HCEC 1CT (cell line): ENCODE measurements at regions not wholly inside any gene's neighbourhood (a gene's known extent, or its start where the extent isn't known, plus 50 kb on each side); places are given as distances from the start of the nearest gene placed in this dataset.
"Not testable (repeated sequence)": the region's sequence is repeated elsewhere in the genome, so short reads cannot be mapped to it uniquely, and the experiment has no call there.

ENCODE experiments used
- DNase-seq: peaks from one replicate; pipeline ENCODE4 v3.0.0-alpha.2; 2017

DNA sequence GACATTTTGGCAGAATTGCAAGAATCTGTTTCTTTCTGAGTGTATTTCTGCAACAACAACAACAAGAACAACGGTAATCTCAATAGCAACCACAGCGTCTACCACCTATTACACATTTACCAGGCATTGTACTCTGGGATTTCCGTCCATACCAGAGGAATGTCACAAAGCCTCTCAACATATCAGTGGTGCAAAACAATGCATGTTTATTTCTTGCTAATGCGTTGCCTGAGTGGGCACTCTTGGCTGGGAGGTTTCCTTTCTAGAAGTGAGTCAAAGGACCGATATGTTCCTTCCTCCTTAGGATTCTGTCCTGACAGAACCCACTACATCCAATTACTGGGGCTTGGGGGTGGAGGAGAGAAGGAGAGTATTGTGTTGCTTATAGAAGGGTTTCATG lies 585.6 kb downstream of the TSN start:
- no peak for DNase-seq

DNA sequence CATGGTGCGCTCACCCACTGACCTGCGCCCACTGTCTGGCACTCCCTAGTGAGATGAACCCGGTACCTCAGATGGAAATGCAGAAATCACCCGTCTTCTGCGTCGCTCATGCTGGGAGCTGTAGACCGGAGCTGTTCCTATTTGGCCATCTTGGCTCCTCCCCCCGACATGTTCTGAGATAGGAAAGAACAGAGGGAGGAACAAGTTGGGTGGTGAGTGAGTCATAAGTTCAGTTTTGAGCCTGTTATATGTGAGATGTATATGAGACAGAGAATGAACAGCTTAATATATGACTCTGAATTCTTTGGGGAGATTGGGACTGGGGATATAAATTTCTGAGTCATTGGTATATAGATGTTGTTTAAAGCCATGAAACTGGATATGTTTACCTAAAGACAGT lies 596.7 kb downstream of the TSN start:
- DNase-seq: not testable (repeated sequence)

DNA sequence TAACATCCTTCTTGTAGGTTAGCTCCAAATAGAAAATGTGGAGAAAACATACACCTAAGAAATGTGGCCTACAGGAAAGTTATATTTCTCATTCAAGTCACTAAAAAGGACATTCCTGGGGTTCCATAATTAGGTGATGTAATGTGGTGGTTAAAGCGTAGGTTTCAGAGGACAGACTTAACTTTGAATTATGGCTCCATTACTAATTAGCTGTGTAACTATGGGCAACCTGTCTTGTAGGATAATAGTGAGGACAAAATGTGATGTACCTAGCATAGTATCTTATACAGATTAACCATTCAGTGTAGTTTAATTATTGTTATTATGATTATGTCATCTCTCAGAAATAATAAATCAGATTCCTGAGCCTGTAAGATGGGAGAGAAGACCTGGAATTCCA lies 602.5 kb downstream of the TSN start:
- no peak for DNase-seq

DNA sequence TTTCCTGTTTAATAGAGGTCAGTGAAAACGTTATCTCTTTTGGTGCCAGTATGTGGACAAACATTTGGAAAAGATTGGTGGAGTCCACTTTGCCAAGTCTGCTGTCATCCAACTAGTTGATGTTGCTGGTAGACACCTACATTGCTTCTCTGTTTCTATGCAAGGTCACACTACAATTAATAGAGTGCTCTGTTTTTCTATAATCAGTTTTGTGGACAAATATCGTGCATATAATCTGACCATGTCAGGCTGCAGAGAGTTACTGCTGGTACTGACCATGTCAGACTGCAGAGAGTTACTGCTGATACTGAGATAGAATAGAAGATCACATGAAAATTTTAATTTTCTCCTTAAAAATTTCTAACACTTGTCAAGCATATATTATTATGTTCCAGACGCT lies 603.3 kb downstream of the TSN start:
- DNase-seq: no peak

DNA sequence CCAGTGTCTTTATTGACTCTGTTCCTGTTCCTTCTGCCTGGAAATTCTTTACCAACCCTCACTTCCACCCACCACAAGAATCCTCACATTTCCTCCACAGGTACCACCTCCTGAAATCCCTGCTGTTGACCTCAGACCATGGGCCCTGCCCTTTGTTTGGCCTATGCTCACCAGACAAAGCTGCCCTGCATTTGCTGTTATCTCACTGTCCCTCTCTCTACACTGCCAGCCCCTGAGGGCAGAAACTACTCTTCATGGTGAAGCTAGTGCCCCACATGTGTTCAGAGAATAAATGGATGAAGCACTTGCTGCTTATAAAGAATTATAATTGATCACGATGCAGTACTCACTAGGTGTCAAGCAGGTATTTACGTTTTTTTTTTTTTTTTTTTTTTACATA lies 608.4 kb downstream of the TSN start:
- DNase-seq: no peak

DNA sequence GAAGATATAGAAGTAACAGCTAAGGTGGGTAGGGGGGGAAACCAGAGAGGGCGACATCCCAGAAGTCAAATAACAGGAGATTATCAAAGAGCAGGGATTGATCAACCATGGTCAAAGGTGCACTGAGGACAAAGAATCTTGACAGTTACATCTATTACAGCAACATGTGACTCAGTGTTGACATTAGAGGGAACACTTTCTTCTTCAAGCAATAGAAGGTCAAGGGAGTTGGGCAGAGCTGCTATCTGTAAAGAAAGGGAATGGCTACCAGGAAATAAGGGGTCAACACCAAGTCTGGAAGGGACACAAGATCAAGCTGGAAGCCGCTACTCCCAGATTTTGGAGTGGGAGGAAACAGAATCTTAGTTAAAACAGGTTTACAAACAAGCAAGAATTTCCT lies 611.0 kb downstream of the TSN start:
- DNase-seq: no peak

DNA sequence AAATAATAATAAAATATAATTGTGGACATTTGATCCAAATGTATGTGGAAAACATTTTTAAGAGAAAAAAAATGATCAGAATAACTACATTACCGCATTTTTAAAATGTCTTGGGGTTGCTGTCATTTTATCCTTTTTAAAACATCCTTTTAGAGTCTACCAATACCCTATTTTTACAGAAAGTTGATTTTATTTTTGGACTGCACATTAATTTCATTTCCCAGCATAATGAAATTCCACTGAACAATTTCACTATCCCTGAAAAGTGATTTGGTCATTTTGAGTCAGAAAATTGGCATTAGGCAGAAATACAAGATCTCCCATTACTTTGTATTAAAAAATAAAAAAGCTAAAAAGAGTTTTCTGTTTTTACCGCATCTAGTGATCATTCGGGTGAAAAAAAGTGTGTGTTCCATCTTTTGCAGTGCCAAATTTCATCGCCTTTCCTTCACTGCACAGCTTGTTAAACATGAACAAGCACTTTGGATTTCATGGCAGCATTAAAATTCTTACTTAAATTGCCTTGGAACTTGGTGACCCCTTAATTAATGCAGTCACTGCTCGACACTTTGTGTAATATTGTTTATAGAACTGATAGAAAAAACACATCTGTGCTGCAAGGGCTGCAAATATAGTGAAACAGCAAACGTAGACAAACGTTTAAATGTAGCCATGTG lies 611.7 kb downstream of the TSN start:
- DNase-seq: no peak

DNA sequence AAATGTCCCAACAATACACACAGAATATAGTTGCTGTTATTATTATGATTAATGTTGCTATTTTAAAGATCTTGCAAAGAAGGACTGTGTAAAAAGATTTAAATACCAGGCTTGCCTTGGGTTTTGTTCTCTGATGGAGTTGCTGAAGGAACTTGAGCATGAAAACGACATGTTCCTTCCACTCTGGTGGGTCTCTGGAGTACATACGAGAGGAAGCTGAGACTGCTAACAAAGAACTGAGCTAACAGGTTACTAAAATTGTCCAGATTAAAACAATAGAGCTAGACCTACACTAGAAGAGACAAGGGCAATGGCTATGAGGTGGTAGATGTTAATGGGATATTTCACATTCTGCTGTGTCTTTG lies 612.2 kb downstream of the TSN start:
- no peak for DNase-seq

DNA sequence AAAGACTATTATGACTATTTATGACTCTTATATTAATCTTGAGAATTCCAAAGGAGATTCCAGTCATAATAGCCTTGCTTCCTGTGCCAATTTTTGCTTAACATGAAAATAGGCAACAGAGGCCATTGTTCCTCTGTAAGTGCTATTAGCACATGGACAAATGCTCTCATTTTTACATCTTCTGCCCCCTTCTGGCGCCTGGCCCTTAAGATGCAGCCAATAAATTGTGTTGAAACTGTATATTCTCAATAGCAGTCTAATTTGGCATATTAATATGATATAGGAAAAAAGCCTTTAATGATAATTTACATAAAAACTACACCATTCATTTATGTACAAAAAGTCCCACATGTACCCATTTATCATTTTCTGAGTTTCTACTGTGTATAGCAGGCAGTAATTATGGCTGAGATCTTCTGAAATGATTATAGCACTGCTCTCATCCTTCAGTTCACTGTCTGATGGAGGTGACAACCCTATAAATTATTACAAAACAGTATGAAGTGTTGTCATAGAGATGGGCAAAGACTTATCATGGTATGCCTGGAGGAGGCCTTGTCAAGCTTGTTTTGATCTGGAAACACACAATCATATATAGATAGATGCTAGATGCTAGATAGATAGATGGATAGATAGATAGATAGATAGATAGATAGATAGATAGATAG lies 613.3 kb downstream of the TSN start:
- no peak for DNase-seq

DNA sequence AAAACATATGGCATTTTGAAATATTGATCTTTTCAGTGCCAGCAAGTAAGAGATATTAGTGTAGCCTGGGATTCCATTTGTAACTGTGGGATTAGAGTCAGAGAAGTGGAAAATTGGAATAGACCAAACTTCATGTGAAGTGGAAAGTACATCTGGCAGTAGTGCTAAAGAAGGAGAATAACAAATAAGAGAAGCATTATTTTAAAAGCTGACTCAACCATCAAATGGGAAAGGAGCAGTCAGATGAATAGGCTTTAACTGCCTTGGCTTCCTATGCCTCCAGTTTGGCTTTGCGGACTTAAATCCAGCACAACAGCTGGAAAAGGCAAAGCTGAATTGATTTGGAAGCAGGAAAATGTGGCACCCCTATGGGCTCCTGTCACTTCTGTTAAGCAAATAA lies 623.1 kb downstream of the TSN start:
- no peak for DNase-seq

DNA sequence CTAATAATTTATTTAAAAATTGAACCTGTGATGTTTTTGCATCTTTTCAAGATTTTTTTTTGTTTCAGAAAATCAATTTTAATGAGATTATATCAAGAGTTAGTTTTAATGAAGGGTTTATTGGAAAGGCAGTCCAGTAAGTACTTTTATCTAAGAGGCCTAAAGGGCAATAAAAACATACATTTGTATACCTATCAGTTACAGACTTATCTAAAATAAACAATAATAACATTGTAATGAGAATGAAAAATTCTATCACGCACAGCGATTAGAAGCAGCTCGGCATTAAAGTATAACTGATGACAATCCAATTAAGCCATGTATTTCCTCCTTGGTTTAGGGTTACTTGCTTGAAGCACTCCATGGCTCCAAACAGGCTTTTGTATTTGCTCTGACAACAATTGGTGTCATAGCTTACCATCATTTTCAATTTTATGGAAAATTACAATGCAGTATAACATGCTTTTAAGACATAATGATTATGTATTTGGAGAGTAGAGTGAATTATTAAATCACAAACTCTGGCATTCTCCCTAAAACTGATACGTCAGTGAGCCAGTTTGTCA lies 629.4 kb downstream of the TSN start:
- DNase-seq: no peak

DNA sequence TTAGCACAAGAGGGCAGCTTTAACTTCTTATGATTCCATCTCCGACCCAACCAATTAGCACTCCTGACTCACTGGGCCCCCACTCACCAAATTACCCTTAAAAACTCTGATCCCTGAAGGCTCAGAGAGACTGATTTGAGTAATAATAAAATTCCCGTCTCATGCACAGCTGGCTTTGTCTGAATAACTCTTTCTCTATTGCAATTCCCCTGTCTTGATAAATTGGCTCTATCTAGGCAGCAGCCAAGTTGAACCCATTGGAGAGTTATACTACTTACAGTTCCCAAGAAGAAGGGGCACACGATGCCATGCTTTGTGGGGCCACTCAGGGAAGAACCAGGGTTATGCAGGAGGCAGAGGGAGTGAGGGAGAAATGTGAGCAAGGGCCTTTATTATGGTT lies 632.8 kb downstream of the TSN start:
- DNase-seq: no peak

DNA sequence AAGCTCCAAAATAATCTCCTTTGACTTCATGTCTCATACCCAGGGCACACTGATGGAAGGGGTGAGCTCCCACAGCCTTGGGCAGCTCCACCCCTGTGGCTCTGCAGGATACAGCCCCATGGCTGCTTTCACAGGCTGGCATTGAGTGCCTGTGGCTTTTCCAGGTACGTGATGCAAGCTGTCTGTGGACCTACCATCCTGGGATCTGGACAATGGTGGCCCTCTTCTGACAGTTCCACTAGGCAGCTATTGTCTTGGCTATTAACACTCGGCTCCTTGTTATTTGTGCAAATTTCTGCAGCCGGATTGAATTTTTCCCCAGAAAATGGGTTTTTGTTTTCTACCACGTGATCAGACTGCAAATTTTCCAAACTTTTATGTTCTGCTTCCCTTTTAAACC lies 634.2 kb downstream of the TSN start:
- no peak for DNase-seq

DNA sequence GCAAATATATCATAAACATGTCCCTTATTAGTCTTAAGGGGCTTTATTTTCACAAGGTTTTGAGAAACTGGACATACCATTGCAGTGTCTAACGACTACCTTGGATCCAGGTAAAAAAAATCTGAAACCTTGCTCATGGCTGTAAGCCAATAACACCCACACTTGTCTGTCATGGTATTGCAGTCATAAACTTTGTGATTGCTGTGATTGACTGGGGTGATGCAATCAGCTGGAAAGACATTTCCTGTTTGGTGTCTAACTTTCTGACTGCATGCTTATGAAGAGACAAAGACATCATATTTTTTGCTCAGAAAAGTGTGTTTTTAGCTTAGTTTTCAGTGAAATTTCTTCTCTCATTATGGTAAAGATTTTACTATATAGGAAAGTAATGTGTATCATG lies 635.0 kb downstream of the TSN start:
- no peak for DNase-seq

DNA sequence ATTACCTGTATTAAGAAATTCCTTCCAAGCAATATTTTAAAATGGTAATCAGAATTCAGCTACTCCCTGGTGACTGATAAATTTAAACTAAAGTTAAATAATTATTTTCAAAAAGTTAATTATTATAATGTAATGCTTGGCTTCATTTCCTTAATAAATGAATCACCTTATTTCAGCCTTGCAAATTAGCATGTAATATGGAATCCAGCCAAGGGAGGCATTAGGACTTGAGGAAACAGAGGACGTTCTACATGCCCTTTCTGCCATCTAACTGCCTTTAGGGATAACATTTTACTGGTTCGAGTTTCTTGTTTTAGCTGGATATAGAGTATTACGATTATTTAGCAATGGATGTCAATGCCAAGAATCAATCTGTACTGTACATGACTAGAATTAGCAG lies 636.3 kb downstream of the TSN start:
- DNase-seq: no peak

DNA sequence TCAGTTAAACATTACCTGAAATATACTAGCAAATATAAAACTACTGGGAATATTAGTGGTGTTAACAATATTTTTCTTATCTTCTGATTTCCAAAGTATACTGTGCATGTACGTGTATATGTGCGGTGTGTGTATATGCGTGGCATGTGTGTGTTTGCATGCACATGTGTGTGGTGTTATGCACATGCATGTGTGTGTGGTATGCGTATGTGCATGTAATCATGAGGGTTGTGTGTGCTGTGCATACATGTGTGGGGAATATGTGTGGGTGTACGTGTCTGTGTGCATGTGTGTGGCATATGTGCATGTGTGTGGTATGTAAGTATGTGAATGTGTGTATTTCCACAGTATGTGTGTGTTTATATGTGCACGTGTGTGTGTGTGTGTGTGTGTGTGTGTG lies 640.2 kb downstream of the TSN start:
- no peak for DNase-seq

DNA sequence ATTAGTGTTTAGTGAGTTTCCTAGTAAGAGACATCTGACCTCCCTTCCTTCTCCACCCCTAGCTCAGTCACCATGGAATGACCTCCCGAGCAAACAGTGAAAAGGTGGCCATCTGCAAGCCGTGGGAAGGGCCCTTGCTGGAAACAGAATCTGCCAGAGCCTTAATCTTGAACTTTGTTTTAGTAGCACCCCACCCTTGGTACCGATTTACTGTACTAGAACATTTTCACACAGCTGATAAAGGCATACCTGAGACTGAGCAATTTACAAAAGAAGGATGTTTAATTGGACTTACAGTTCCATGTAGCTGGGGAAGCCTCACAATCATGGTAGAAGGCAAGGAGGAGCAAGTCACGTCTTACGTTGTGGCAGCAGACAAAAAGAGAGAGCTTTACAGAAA lies 655.8 kb downstream of the TSN start:
- no peak for DNase-seq

DNA sequence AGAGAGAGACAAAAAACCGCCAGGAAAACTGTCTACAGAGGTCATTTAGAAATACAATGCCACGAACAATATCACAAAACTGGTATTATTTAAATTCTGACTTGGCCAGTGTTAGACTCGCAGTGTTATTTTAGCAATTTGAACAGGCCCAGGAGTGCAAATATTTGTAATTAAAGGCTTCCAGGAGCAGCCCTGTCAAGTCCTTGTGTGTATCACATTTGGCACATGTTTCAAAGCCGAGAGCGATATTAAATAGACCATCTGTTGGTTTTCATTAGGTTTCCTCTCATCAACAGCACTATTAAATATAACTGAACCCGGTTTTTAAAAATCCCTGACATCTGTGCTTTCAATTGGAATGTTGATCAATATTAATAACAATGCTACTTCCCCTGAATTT lies 656.9 kb downstream of the TSN start:
- DNase-seq: no peak

DNA sequence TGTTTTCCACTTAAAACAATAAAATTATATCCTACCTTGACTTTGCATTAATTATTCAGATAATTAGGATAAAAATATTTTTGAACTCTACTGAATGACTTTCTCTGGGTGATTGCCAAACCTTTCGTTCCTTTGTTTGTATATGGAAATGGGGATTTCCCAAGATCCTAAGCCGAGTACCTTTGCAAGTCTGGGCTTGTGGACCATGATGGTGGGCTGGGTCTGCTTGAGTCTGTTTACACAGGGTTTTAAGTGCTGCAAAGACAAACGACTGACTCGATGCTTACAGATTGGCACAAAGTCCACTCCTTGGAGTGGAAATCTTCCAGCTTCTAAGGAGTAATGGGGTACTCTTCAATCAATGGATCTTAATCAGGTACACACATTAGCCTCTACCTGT lies 659.5 kb downstream of the TSN start:
- DNase-seq: no peak

DNA sequence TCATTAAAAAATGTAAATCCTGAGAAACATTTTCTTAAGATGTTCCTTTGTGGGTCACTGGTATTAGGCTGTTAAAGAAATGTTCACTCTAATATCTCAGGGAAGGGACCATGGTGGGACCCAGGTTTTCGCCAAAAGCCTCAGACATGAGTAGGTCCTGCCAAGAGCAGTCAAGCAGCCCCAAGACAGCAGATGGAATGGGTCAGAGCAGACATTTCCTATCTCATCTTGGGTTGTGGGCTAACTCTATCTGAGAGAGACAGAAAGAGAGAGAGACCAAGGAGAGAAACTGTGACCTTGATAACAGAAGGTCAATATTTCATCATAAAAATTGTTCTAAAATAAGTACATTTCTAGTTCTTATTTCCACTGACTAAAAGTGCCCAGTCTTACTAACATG lies 661.7 kb downstream of the TSN start:
- DNase-seq: no peak

DNA sequence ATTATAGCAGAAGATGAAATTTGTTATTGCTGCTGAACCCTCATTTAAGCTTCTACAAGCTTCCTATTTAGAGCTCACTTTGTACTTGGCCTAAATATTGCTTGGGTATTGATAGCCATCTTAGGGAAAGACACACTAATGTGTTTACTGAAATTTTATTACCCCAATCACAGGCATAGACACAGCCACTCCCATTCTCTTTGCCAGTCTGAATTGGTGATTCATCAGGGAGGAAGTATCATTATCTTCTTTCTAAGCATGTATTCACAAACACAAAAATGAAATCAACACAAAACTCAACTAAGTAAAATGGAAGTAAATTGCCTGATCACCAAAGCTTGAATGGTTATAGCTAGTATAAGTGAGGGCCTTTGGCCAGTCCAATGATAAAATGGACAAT lies 666.3 kb downstream of the TSN start:
- DNase-seq: no peak

DNA sequence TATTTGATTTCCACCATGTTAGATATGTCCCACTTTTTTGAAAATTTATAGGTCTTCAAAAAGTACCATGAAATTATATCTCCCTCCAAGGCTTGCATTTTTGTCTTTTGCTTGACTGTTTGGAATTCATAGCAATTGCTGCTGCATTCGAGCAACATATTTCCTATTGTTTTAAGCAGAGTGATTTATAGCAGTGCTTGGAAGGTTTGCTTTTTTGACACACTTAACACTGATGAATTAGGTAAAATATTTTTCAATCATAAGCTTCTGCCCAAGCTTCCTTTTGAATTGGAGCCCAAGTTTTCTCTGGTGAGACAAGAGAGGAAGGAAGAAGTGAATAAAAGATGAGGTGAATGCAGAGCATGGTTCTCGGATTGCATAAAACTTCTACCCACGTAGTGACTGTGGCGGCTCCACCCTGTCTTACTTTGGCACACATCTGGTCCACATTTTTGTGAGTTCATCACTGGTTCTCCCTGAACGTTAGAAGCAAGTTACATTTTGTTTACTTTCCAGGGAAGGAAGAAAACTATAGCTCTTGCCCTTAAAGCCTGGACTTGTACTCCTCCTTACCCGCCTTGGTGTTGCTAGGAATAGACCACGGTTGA lies 667.0 kb downstream of the TSN start:
- DNase-seq: no peak

DNA sequence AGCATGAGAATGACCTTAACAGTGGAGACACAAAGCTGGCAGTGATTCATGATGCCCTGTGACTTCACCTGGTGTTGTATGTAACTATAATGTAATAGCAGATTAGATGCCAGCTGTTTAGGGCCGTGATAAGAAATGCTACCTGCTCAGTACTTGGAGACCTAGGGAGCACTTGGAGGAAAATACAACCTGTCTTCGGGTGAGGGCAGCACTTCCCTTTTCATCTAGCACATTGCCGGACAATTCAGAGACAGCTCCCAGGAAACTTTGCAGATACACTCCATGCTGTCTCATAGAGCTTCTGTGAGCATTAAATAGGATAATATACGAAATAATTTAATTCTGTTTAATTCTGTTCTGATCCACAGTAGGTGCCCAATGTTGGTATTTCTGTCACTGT lies 668.5 kb downstream of the TSN start:
- no peak for DNase-seq

DNA sequence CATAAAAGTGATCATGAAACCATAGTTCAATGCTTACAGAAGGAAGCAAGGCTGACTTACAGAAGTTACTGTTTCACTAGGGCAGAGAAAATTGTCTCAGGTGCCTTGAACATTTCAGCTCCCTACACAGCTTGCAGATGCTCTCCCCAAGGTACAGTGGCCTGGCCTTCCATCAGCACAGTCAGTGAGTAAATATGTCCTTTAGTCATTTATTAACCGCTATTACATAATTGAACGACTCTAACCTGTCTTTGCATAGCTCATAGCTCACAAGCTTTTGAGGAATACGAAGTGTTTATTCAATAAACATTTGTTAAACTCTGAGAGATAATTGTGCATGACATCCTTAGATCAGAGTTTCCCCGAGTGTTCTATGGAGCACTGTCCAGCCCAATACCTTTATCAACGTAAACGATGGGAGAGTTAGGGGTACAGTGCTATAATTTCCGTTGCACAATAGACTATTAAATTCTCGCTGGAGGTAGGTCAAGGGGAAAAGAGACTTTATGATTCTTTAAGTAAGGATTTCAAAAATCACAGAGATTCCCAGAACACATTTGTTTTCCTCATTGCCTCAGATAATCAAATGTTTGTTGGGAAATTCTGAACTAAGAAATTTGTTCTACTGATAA lies 677.8 kb downstream of the TSN start:
- no peak for DNase-seq
